Activated T-helper 1 cell treated with anti-CD3 and anti-CD28 coated beads, Interleukin-12 subunit alpha, Interleukin-12 subunit beta, Interleukin-2, Interleukin-4 antibody, amounts not matched to agents 30 ng/mL and 10 ng/mL and 1 ng/mL, durations not matched to agents 14 hours and 24 hours and 36 hours (primary cell): ENCODE measurements at regions not wholly inside any gene's neighbourhood (a gene's known extent, or its start where the extent isn't known, plus 50 kb on each side); places are given as distances from the start of the nearest gene placed in this dataset.
"Not testable (repeated sequence)": the region's sequence is repeated elsewhere in the genome, so short reads cannot be mapped to it uniquely, and the experiment has no call there.

ENCODE experiments used
- DNase-seq: peaks from one replicate; pipeline ENCODE4 v3.0.0; 2021; ENCODE audit warnings: low spot score
- H3K27ac Mint-ChIP-seq: one replicate; pipeline ENCODE4 v1.8.0; 2021; ENCODE audit warnings: mild to moderate bottlenecking, mixed read lengths
- H3K27me3 Mint-ChIP-seq: one replicate; pipeline ENCODE4 v1.8.0; 2022; ENCODE audit warnings: mild to moderate bottlenecking, moderate library complexity, mixed read lengths; ENCODE audit not compliant: insufficient read depth
- H3K36me3 Mint-ChIP-seq: one replicate; pipeline ENCODE4 v1.8.0; 2021; ENCODE audit warnings: low read depth, mixed read lengths
- H3K4me1 Mint-ChIP-seq: one replicate; pipeline ENCODE4 v1.8.0; 2021; ENCODE audit warnings: low read depth, mixed read lengths
- H3K4me3 Mint-ChIP-seq: one replicate; pipeline ENCODE4 v1.8.0; 2021; ENCODE audit warnings: mild to moderate bottlenecking, moderate library complexity, mixed read lengths
- H3K9me3 Mint-ChIP-seq: one replicate; pipeline ENCODE4 v1.8.0; 2021; ENCODE audit warnings: mixed read lengths
- intact Hi-C: fragments of 100-400 bp; cut with micrococcal nuclease; formaldehyde crosslinking; loops from one replicate; pipeline ENCODE4 v1.15.1; 2024

DNA sequence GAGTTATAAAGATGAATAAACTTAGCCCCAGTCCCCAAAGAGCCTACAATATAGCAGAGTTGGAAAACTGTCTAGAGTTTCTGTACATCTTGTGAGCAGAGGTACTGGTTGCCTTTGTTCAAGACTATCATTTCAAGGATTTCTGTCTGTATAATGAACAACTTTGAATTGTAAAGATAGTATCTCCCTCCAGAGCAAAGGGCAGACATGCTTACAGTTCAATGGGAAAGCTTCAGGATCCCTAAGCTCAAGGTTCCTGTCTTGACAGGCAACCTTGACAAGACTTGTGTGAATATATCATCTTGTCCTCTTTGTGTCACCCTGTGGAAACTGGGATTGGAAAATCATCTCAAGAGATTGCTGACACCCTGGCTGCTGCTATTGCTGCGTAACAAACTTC, 242.8 kb upstream of the VLDLR start:
- no peaks in the 10 kb centered on the region for H3K36me3 Mint-ChIP-seq
- no peaks in the 10 kb centered on the region for H3K4me1 Mint-ChIP-seq
- H3K9me3 Mint-ChIP-seq = no peaks in the 10 kb centered on the region
- intact Hi-C loops = no loop called here
- DNase-seq = no peak
- no peaks in the 10 kb centered on the region for H3K27me3 Mint-ChIP-seq
- no peak overlapping the region for H3K4me3 Mint-ChIP-seq
- no peak overlapping the region for H3K27ac Mint-ChIP-seq

DNA sequence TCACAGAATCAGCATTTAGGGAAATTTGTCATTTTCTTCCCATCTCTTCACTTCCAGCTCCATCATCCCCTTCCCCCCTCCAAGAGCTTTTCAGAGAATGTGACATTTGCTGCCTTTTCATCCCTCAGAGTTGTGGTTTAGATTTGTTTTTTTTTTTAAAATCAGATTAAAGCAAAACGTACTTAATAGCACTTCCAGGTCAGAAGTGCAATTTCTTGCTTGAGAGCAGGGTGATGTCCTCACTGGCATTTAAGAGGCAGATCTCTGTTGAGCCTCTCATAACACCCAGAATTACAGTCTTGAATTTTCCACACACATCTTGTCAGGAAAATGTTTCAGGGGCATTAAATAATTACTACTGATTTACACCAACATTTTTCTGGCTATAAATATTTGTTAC, 236.8 kb upstream of the VLDLR start:
- no peak for DNase-seq
- Mint-ChIP-seq H3K27ac (no peak overlapping the region), H3K36me3 (no peaks in the 10 kb centered on the region), H3K9me3 (no peaks in the 10 kb centered on the region), H3K27me3 (peaks cover 4% of the 10 kb centered on the region), H3K4me3 (no peak overlapping the region), H3K4me1 (no peaks in the 10 kb centered on the region)
- intact Hi-C loops = no loop called here

DNA sequence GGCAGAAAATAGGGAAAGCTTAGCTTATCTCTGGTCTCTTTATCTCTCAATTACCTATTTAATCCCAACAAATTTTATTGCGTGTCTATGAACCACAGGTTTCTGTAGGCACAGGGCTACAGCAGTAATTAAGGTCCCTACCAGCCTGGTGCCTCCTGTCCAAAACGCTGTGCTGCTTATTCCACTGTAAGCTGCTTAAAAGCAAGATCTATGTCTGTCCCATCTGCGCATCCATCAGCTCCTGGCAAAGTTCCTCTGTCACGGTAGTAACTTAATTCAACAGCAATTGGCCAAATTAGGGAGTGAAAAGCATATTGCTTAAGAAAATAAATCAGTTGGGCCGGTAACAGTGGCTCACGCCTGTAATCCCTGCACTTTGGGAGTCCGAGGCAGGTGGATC, 235.8 kb upstream of the VLDLR start:
- Mint-ChIP-seq H3K9me3 (no peaks in the 10 kb centered on the region), H3K4me1 (no peaks in the 10 kb centered on the region), H3K27me3 (peaks cover 6% of the 10 kb centered on the region), H3K27ac (no peak overlapping the region), H3K36me3 (no peaks in the 10 kb centered on the region), H3K4me3 (no peak overlapping the region)
- intact Hi-C loops = no loop called here
- no peak for DNase-seq

DNA sequence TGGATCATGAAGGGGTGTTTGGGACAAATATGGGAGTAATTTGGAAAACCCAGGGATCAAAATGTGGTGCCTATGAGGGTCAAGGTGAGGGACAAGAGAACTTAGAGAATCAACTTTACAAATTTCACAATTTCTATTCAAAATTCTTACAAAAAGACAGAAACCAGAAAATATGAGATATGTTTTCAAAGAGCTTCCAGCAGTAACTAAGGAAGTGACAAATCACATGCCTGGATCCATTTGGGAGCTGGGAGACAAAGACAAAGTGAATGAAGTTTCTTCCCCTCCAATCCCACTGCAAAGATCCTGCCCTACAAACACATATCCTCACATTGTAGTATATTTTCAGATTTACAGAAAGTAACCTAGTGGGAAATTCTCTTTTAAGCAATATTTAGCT, 235.0 kb upstream of the VLDLR start:
- Mint-ChIP-seq H3K4me1 (no peaks in the 10 kb centered on the region), H3K36me3 (no peaks in the 10 kb centered on the region), H3K9me3 (no peaks in the 10 kb centered on the region), H3K27ac (no peak overlapping the region), H3K27me3 (peaks cover 6% of the 10 kb centered on the region), H3K4me3 (no peak overlapping the region)
- no peak for DNase-seq
- intact Hi-C loops = no loop called here

DNA sequence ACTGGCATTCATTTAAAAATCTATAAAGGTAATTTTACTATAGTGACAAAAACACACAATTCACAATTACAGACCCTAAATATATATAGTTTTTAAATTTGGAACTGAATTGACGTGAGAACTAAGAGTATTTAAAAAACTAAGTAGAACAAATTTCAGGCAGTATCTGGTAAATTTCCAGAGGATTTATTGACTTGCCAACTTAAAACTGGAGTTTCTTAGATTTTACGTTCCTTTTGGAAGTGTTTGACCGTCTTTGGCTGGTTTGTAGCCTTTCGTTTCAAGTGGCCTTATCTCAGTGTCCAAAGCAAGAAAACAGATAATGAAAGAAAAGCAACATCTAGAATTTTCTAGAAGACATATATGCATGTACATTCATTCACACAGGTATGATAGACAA, 234.4 kb upstream of the VLDLR start:
- H3K4me3 Mint-ChIP-seq = no peak overlapping the region
- no peaks in the 10 kb centered on the region for H3K36me3 Mint-ChIP-seq
- intact Hi-C loops = no loop called here
- H3K27ac Mint-ChIP-seq = no peak overlapping the region
- H3K4me1 Mint-ChIP-seq = no peaks in the 10 kb centered on the region
- H3K27me3 Mint-ChIP-seq = peaks cover 6% of the 10 kb centered on the region
- no peaks in the 10 kb centered on the region for H3K9me3 Mint-ChIP-seq
- DNase-seq = no peak

DNA sequence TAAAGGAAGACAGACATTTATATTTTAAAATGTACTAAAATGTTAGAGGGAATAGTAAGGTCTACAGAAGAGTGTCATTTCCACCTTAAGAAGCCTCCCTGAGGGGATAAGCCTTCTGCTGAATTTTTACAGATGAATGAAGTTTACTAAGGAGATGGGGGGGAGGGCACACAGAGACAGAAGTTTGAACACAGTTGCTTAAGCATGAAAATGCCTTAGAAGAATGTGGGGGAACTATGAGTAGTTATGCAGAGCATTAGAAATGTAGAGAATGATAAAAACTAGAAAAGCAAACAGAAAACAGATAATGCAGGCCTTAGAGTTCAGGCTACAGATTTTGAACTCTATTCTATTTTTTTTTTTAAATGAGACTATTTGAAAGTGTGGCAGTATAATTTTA, 232.2 kb upstream of the VLDLR start:
- no peak for DNase-seq
- intact Hi-C loops = no loop called here
- no peaks in the 10 kb centered on the region for H3K9me3 Mint-ChIP-seq
- no peak overlapping the region for H3K4me3 Mint-ChIP-seq
- H3K27ac Mint-ChIP-seq = no peak overlapping the region
- peaks cover 6% of the 10 kb centered on the region for H3K27me3 Mint-ChIP-seq
- no peaks in the 10 kb centered on the region for H3K4me1 Mint-ChIP-seq
- H3K36me3 Mint-ChIP-seq = no peaks in the 10 kb centered on the region

DNA sequence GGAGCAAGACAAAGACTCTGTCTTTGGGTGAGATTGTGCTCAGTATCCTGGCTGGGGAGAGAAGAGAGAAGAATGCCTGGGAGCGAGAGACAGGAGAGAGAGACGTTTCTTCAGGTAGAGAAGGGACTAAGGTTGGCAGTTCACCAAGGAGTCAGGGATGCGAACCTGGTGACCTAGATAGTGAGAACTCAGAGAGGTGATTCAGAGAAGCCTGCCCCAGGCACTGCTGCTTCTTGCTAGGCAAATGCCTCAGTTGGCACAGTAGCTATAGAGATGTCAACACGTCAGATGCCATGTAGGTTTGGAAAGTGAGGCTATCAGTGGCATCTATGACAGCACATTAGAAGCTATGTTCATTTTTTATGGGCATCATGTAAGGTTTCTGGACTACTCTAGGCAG, 231.6 kb upstream of the VLDLR start:
- no peaks in the 10 kb centered on the region for H3K36me3 Mint-ChIP-seq
- H3K9me3 Mint-ChIP-seq = no peaks in the 10 kb centered on the region
- H3K4me3 Mint-ChIP-seq = no peak overlapping the region
- intact Hi-C loops = no loop called here
- H3K27me3 Mint-ChIP-seq = peaks cover 6% of the 10 kb centered on the region
- H3K27ac Mint-ChIP-seq = no peak overlapping the region
- DNase-seq = no peak
- H3K4me1 Mint-ChIP-seq = no peaks in the 10 kb centered on the region

DNA sequence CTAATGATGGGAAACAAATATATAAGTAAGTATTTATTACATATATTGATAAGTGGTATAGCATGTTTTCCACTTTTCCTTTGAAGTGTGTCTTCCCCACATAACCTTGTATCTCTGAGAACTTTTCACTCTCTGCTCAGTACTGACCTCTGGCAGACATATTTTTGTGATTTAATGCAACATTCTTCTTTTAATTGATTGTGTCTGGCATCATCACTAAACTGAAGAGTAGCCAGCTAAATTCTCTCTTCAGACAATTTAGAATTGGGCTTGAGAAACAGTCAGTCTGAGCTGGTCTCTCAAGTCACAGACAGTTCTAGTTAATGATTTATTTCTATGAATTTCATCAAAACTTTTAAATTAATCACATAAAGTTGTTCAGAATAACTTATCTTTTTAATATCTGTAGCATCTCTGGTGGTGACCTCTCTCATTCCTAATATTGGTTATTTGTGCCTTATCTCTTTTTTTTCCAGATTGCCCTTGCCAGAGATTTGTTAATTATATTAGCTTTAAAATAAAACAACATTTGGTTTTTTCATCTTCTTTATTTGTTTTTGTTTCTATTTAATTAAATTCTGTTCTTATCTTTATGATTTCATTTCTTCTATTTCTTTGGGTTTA, 230.0 kb upstream of the VLDLR start:
- H3K9me3 Mint-ChIP-seq, H3K27me3 Mint-ChIP-seq, H3K27ac Mint-ChIP-seq, DNase-seq, H3K36me3 Mint-ChIP-seq, intact Hi-C loops, H3K4me1 Mint-ChIP-seq, H3K4me3 Mint-ChIP-seq: not testable (repeated sequence)

DNA sequence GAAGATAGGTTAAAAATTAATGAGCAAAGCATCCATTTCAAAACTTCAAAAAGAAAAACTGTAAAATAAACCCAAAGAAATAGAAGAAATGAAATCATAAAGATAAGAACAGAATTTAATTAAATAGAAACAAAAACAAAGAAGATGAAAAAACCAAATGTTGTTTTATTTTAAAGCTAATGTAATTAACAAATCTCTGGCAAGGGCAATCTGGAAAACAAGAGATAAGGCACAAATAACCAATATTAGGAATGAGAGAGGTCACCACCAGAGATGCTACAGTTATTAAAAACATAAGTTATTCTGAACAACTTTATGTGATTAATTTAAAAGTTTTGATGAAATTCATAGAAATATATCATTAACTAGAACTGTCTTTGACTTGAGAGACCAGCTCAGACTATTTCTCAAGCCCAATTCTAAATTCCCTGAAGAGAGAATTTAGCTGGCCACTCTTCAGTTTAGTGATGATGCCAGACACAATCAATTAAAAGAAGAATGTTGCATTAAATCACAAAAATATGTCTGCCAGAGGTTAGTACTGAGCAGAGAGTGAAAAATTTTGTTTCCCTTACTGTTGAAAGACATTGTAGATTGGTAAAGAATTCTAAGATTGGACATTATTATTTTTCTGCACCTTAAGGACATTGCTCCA, 227.4 kb upstream of the VLDLR start:
- not testable (repeated sequence) for H3K9me3 Mint-ChIP-seq, H3K27me3 Mint-ChIP-seq

DNA sequence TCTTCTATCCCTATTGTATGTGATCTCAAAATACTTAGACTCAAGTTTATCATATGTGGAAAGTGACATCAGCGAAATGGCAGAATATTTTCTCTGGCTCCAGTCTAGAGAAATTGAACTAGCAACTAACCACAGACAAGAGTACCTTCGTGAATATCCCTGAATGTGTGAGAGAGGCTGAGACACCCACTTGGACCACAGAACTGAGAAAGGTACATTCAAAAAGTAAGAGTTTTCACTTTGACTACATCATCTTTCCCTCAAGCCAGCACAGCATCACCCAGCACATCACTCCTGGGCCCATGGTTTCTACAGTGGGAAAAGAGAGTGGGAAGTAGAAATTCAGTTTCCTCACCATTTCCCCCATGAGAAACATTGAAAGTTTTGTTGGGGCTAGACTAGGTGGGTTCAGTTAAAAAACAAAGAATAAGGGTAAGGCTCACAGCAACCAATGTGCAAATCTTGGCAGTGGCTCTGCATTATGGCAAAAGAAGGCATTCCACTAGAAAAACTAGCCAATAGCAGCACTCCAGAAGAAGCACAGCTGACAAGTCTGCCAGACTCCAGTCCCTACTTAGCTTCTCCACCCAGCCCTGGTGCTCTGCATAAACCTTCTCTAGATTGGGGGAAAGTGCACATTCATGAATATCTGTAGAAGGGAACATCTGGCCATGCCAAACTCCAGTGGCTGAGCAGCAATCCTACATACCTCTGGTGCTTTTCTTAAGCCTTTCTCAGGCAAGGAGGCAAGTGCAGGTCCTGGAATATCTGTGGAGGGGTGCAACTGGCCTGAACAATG, 225.6 kb upstream of the VLDLR start:
- no peak overlapping the region for H3K4me3 Mint-ChIP-seq
- H3K36me3 Mint-ChIP-seq = no peaks in the 10 kb centered on the region
- H3K4me1 Mint-ChIP-seq = no peaks in the 10 kb centered on the region
- no peak for DNase-seq
- no peaks in the 10 kb centered on the region for H3K9me3 Mint-ChIP-seq
- H3K27ac Mint-ChIP-seq = no peak overlapping the region
- H3K27me3 Mint-ChIP-seq = no peaks in the 10 kb centered on the region
- intact Hi-C loops = no loop called here

More for the DNA sequence above, 227.4 kb upstream of the VLDLR start:
- H3K4me1 Mint-ChIP-seq, H3K4me3 Mint-ChIP-seq, DNase-seq, H3K36me3 Mint-ChIP-seq, intact Hi-C loops, H3K27ac Mint-ChIP-seq: not testable (repeated sequence)

DNA sequence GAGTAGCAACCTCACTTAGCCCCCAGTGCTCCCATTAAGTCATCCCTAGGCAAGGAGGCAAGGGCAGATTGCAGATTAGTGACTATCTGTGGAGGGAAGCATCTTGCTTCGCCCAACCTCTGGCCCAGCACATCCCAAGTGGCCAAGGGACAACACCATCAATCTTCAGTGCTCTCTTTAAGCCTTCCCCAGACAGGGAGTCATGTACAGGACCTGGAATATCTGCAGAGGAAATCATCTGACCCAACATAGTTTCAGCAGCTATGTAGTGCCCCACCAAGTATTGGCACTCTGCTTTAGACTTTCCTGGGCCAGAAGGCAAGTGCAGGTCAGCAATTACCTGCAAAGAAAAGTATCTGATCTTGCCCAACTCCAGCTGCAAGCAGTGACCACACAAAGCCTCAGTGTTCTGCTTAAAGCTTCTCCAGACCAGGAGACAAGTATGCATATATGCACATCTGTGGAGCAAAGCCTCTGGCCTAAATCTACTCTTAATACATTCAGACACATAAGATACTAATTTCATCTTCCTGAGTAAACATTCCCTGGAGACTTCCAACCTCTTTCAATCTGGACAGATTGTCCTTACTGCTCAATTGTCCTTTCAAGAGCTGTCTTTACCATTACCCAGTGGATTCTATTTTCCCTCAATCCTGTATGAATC, 224.8 kb upstream of the VLDLR start:
- Mint-ChIP-seq H3K4me3 (no peak overlapping the region), H3K9me3 (no peaks in the 10 kb centered on the region), H3K36me3 (no peaks in the 10 kb centered on the region), H3K27me3 (no peaks in the 10 kb centered on the region), H3K4me1 (no peaks in the 10 kb centered on the region), H3K27ac (no peak overlapping the region)
- DNase-seq = no peak
- intact Hi-C loops = no loop called here

DNA sequence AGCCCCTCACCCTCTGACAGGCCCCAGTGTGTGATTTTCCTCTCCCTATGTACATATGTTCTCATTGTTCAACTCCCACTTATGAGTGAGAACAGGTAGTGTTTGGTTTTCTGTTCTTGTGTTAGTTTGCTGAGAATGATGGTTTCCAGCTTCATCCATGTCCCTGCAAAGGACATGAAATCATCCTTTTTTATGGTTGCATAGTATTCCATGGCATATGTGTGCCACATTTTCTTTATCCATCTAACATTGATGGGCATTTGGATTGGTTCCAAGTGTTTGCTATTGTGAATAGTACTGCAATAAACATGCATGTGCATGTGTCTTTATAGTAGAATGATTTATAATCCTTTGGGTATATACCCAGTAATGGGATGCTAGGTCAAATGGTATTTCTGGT, 223.7 kb upstream of the VLDLR start:
- H3K27ac Mint-ChIP-seq, H3K4me3 Mint-ChIP-seq, H3K4me1 Mint-ChIP-seq, intact Hi-C loops, H3K27me3 Mint-ChIP-seq, DNase-seq, H3K36me3 Mint-ChIP-seq, H3K9me3 Mint-ChIP-seq: not testable (repeated sequence)

DNA sequence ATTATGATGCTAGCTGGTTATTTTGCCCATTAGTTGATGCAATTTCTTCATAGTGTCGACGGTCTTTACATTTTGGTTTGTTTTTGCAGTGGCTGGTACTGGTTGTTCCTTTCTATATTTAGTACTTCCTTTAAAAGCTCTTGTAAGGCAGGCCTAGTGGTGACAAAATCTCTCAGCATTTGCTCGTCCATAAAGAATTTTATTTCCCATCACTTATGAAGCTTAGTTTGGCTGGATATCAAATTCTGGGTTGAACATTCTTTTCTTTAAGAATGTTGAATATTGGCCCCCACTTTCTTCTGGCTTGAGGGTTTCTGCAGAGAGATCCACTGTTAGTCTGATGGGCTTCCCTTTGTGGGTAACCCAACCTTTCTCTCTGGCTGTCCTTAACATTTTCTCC, 219.8 kb upstream of the VLDLR start:
- H3K4me1 Mint-ChIP-seq, H3K27me3 Mint-ChIP-seq, H3K27ac Mint-ChIP-seq, H3K36me3 Mint-ChIP-seq, intact Hi-C loops, H3K9me3 Mint-ChIP-seq, H3K4me3 Mint-ChIP-seq, DNase-seq: not testable (repeated sequence)
